Ascending aorta (tissue), 2 donors: ENCODE measurements at regions not wholly inside any gene's neighbourhood (a gene's known extent, or its start where the extent isn't known, plus 50 kb on each side); places are given as distances from the start of the nearest gene placed in this dataset.

Source experiments
- DNase-seq, 2 donors: peaks; one replicate each; pipeline ENCODE4 v3.0.0-alpha.2; 2019; ENCODE audit warnings: low spot score in 2 of 2
- H3K27ac ChIP-seq, 2 donors: fragments of 200-600 bp; sonication (generic); one replicate each; pipeline ENCODE4 v1.5.1; 2016 to 2017; ENCODE audit warnings: mild to moderate bottlenecking in 1 of 2
- H3K27me3 ChIP-seq: fragments of 200-600 bp; sonication (generic); one replicate; pipeline ENCODE4 v1.5.1; 2017
- H3K36me3 ChIP-seq, 2 donors: fragments of 200-600 bp; sonication (generic); one replicate each; pipeline ENCODE4 v1.5.1; 2016
- H3K4me1 ChIP-seq, 2 donors: fragments of 200-600 bp; sonication (generic); one replicate each; pipeline ENCODE4 v1.5.1; 2016 to 2017; ENCODE audit warnings: mild to moderate bottlenecking in 1 of 2
- H3K4me3 ChIP-seq, 2 donors: fragments of 200-600 bp; sonication (generic); one replicate each; pipeline ENCODE4 v1.5.1; 2016 to 2017; ENCODE audit warnings: mild to moderate bottlenecking in 1 of 2
- H3K9me3 ChIP-seq, 2 donors: fragments of 200-600 bp; sonication (generic); one replicate each; pipeline ENCODE4 v1.5.1; 2016
- CTCF ChIP-seq, 3 experiments: fragments of 200-600 bp in 2 of 3; fragments of 450-650 bp in 1 of 3; sonication (generic) in 2 of 3; IDR thresholded peaks; one replicate each; pipeline ENCODE4 v1.5.1; 2016 to 2019; ENCODE audit warnings: antibody characterized with exemption in 3 of 3, mild to moderate bottlenecking in 1 of 3, moderate library complexity in 1 of 3
- intact Hi-C: fragments of 100-400 bp; cut with DNase I; formaldehyde crosslinking; loops from one replicate; pipeline ENCODE4 v1.15.1; 2023

DNA sequence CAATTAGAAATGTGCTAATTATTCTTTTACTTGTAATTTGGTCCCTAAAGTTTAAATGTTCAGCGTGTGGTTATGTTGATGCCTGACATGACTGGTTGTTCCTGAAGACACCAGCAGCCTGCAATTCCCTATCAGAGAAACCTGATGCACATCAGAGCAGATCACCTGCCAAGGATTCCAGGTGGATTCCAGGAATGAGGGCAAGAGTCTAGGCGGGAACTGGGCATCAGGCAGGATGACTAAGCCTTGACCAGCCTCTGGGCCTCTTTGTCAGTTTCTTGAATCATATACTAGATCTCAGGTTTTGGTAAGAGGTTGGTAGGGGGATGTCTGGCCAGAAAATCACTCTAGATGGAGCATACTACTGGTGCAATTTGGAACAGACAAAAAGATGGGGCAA is 130.7 kb upstream of the TNR start:
- Histone ChIP-seq H3K27me3 (no peaks in the 10 kb centered on the region), H3K36me3 (no peaks in the 10 kb centered on the region)
- DNase-seq: no peak

GRCh38 chr1:175873290-175873935 is 130.0 kb upstream of the TNR start:
- Histone ChIP-seq H3K4me1 (peaks cover 4 to 14% of the 10 kb centered on the region in 2 donors), H3K36me3 (no peaks in the 10 kb centered on the region), H3K4me3 (no peak overlapping the region), H3K9me3 (no peaks in the 10 kb centered on the region), H3K27me3 (no peaks in the 10 kb centered on the region), H3K27ac (peak overlapping the region; percentile 40 to 43)
- TF ChIP-seq CTCF (IDR thresholded peaks at IDR 0.05): no peak
- DNase-seq: no peak
- intact Hi-C loops: no loop called here

More for the DNA sequence above, 130.7 kb upstream of the TNR start:
- no peak for TF ChIP-seq CTCF (IDR thresholded peaks at IDR 0.05)
- no peaks in the 10 kb centered on the region for H3K9me3 ChIP-seq
- intact Hi-C loops: no loop called here
- no peak overlapping the region for H3K4me3 ChIP-seq
- H3K4me1 ChIP-seq: peaks cover 8 to 17% of the 10 kb centered on the region in 2 donors
- H3K27ac ChIP-seq: peak overlapping the region; percentile 40 to 43

DNA sequence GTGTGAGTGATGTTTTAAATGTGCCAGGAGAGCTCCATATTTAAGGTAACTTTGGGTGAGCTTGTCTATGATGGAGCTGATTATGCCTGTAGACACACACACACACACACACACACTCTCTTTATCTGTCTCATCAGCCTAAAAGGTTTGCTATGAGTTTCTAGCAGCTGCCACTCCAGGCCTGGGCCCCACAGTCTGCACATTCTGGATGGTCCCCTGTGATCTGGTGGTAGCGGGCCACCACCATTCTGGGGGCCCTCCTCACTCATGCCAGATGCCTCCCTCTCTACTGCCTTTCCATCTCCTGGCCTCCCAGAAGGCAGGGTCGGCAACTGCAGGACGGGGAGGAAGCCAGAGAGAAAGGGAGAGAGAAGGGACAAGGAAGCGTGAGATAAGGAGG is 129.2 kb upstream of the TNR start:
- Histone ChIP-seq H3K9me3 (no peaks in the 10 kb centered on the region), H3K36me3 (no peaks in the 10 kb centered on the region), H3K4me1 (peaks cover 4 to 12% of the 10 kb centered on the region in 2 donors), H3K27ac (peak overlapping the region in 1 of 2 donors; percentile 19), H3K4me3 (no peak overlapping the region), H3K27me3 (no peaks in the 10 kb centered on the region)
- intact Hi-C loops: no loop called here
- TF ChIP-seq CTCF (IDR thresholded peaks at IDR 0.05): no peak
- no peak for DNase-seq

DNA sequence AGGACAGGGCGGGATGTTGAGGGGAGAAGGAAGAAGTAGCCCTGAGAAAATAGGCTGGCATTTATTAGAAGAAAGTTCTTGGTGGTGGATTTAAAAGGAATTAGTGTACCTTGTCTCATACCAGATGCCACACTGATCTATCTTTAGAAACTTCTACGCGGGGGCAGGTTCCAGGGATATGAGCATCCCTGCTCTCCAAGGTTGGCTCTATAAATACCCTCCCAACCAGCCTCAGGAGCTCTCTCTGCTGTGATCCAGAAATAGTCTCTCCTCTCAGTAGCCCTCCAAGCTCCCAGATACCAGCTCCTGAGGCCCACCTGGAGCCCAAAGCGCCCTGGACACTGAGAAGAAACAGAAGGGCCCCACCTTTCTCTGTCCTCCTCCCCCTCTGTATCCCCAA is 128.3 kb upstream of the TNR start:
- Histone ChIP-seq H3K27ac (no peak overlapping the region), H3K4me1 (peaks cover 0 to 3% of the 10 kb centered on the region in 2 donors), H3K36me3 (no peaks in the 10 kb centered on the region), H3K9me3 (no peaks in the 10 kb centered on the region), H3K4me3 (no peak overlapping the region), H3K27me3 (no peaks in the 10 kb centered on the region)
- intact Hi-C loops: no loop called here
- peak in 1 of 2 donors; percentile 33 for DNase-seq
- no peak for TF ChIP-seq CTCF (IDR thresholded peaks at IDR 0.05)

DNA sequence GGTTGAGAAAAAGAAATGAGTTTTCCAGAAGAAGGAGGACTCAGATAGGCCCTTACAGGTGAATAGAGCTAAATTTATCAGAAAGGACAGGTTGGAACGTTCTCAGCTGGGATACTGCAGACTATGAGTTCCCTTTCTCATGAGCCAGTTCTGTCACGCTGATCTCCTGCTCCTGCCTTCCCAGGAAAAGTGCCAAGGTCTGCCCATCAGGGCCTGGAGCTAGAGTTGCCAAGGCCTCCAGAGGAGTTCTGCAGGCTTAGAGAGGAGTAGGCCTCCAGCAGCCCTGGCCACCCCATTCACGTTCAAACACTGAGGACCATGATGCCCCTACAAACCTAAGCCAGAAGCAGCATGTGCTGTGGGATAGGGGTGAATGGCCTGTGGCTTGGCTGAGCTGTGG is 126.8 kb upstream of the TNR start:
- Histone ChIP-seq H3K36me3 (no peaks in the 10 kb centered on the region), H3K9me3 (no peaks in the 10 kb centered on the region), H3K4me3 (no peak overlapping the region), H3K27me3 (no peaks in the 10 kb centered on the region), H3K4me1 (peaks cover 0 to 1% of the 10 kb centered on the region in 2 donors), H3K27ac (no peak overlapping the region)
- intact Hi-C loops: no loop called here
- no peak for TF ChIP-seq CTCF (IDR thresholded peaks at IDR 0.05)
- peak in 1 of 2 donors; percentile 57 for DNase-seq

- Histone ChIP-seq H3K27me3 (no peaks in the 10 kb centered on the region), H3K27ac (no peak overlapping the region), H3K4me1 (peaks cover 0 to 2% of the 10 kb centered on the region in 2 donors), H3K9me3 (no peaks in the 10 kb centered on the region), H3K4me3 (no peak overlapping the region), H3K36me3 (no peaks in the 10 kb centered on the region)
- DNase-seq: no peak
- intact Hi-C loops: no loop called here
- TF ChIP-seq CTCF (IDR thresholded peaks at IDR 0.05): no peak
Observed at GRCh38 chr1:175866776-175867175, 123.4 kb upstream of the TNR start.
